ENCODE measurements at regions not wholly inside any gene's neighbourhood (a gene's known extent, or its start where the extent isn't known, plus 50 kb on each side); places are given as distances from the start of the nearest gene placed in this dataset.

- TF ChIP-seq GATA2 (IDR thresholded peaks at IDR 0.05; ENCODE audit: low read depth, low read length): no peak
- no peak for TF ChIP-seq GATA3 (IDR thresholded peaks at IDR 0.05; ENCODE audit: low read depth, low read length)
Observed at GRCh38 chr2:107430596-107431266, 396.0 kb upstream of the RGPD4 start.

Data from SH-SY5Y (cell line).